ENCODE measurements at regions not wholly inside any gene's neighbourhood (a gene's known extent, or its start where the extent isn't known, plus 50 kb on each side); places are given as distances from the start of the nearest gene placed in this dataset.

- no peak for TF ChIP-seq ZNF382 (CRISPR knock-in tag; IDR thresholded peaks at IDR 0.05; ENCODE audit: borderline replicate concordance)
- no peak for TF ChIP-seq MXD1 (CRISPR knock-in tag; IDR thresholded peaks at IDR 0.05)
- TF ChIP-seq DPF2 (CRISPR knock-in tag; IDR thresholded peaks at IDR 0.05; ENCODE audit: borderline replicate concordance, low read depth): no peak
- no peak for TF ChIP-seq WIZ (CRISPR knock-in tag; IDR thresholded peaks at IDR 0.05)
- TF ChIP-seq ZNF333 (CRISPR knock-in tag; IDR thresholded peaks at IDR 0.05; ENCODE audit: borderline replicate concordance): no peak
- no peak for TF ChIP-seq ZNF816 (CRISPR knock-in tag; IDR thresholded peaks at IDR 0.05; ENCODE audit: borderline replicate concordance)
- no peak for TF ChIP-seq NBN (conservative IDR thresholded peaks at IDR 0.05)
Measured at GRCh38 chr16:5895137-5895536, 797.5 kb upstream of the EEF2KMT start (continued).

GRCh38 chr16:5891296-5891695 lies 793.7 kb upstream of the EEF2KMT start:
- no peaks in the 10 kb centered on the region for H3K36me3 ChIP-seq (replicated peaks in 1 of 2; ENCODE audit: control insufficient read depth in 1 of 2, insufficient read depth in 2 of 2, low read length in 2 of 2)
- H4K20me1 ChIP-seq (ENCODE audit: insufficient read depth, low read length): no peaks in the 10 kb centered on the region
- no peak for DNase-seq (ENCODE audit: low spot score)
- CTCF ChIA-PET (ENCODE audit: low intra/inter-chr PET ratio, low total read pairs): no interaction called here
- POLR2A ChIA-PET: no interaction called here
- FAIRE-seq: no peak
- H3K4me1 ChIP-seq (ENCODE audit: insufficient read depth, low read length): no peaks in the 10 kb centered on the region
- H3K9me3 ChIP-seq (ENCODE audit: low read length): no peaks in the 10 kb centered on the region
- no peak for ATAC-seq
- in situ Hi-C loops (cut with HindIII; ENCODE audit: extremely low pct_ligation_motif_present, low pct_unique_long_range_greater_than_20kb) (no loop called here), intact Hi-C loops (cut with micrococcal nuclease; ENCODE audit: unreplicated experiment) (no loop called here)
- 22% methylated on average over 6 of the region's 7 CpGs for WGBS (ENCODE audit: low lambda C conversion rate)
- no peak overlapping the region for H3K9ac ChIP-seq (ENCODE audit: insufficient read depth, low read depth, low read length)
- no peak overlapping the region for H2AFZ ChIP-seq (ENCODE audit: low read length)
- H3K27me3 ChIP-seq (ENCODE audit: control insufficient read depth in 1 of 2, insufficient read depth in 2 of 2, low read length in 2 of 2): peaks cover 0 to 14% of the 10 kb centered on the region in 2 experiments; a peak in 2 of 5 replicates
- H3K79me2 ChIP-seq (ENCODE audit: insufficient read depth, low read length): no peaks in the 10 kb centered on the region
- H3K4me2 ChIP-seq (ENCODE audit: low read depth, low read length): no peak overlapping the region
- no peak for TF ChIP-seq PHF21A (CRISPR knock-in tag; IDR thresholded peaks at IDR 0.05)
- TF ChIP-seq MNT (IDR thresholded peaks at IDR 0.05): no peak
- TF ChIP-seq ZNF660 (CRISPR knock-in tag; IDR thresholded peaks at IDR 0.05; ENCODE audit: borderline replicate concordance, low read depth): no peak
- TF ChIP-seq FOXA3 (CRISPR knock-in tag; IDR thresholded peaks at IDR 0.05): no peak
- TF ChIP-seq ZNF362 (CRISPR knock-in tag; IDR thresholded peaks at IDR 0.05; ENCODE audit: borderline replicate concordance): no peak
- no peak overlapping the region for H3K27ac ChIP-seq (ENCODE audit: extremely low read length, insufficient read depth, low read length)
- no TSS peak for BruUV-seq (replicated peaks)
- H3K4me3 ChIP-seq (replicated peaks in 1 of 3; ENCODE audit: insufficient read depth in 1 of 3, low read depth in 2 of 3, low read length in 3 of 3): no peak overlapping the region

Measured in HepG2 (cell line).